ENCODE measurements at regions not wholly inside any gene's neighbourhood (a gene's known extent, or its start where the extent isn't known, plus 50 kb on each side); places are given as distances from the start of the nearest gene placed in this dataset.

DNA sequence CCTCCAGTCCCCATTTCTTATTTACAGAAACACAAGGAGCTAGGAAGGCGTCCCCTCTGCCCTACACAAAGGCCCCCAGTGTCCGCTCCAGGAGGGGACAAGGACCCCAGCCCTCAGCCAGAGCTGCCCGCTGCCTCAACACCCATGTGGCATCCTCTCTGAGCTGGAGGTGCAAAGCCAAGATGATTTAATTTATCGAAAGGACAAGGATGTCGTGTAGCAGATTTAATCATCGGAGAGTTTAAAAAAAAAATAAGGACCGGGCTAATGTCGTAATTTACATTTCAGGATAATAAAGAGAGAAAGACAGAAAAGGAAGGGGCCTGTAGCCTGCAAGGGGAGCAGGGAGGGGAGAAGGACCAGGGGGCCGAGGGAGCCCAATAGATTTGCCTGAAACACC lies 68.3 kb upstream of the CASZ1 start:
- H3K9me3 Mint-ChIP-seq = no peaks in the 10 kb centered on the region
- H3K4me1 Mint-ChIP-seq = peaks cover 57% of the 10 kb centered on the region
- no peaks in the 10 kb centered on the region for H3K36me3 Mint-ChIP-seq
- peak overlapping the region; percentile 37 for H3K4me3 Mint-ChIP-seq
- H3K27ac Mint-ChIP-seq = peak overlapping the region; percentile 47
- DNase-seq (ENCODE audit: low spot score in 2 of 2, unreplicated experiment in 2 of 2) = no peak
- peaks cover 22% of the 10 kb centered on the region for H3K27me3 Mint-ChIP-seq (ENCODE audit: low read depth)
- no peak for TF ChIP-seq CTCF (IDR thresholded peaks at IDR 0.05; ENCODE audit: unreplicated experiment)

DNA sequence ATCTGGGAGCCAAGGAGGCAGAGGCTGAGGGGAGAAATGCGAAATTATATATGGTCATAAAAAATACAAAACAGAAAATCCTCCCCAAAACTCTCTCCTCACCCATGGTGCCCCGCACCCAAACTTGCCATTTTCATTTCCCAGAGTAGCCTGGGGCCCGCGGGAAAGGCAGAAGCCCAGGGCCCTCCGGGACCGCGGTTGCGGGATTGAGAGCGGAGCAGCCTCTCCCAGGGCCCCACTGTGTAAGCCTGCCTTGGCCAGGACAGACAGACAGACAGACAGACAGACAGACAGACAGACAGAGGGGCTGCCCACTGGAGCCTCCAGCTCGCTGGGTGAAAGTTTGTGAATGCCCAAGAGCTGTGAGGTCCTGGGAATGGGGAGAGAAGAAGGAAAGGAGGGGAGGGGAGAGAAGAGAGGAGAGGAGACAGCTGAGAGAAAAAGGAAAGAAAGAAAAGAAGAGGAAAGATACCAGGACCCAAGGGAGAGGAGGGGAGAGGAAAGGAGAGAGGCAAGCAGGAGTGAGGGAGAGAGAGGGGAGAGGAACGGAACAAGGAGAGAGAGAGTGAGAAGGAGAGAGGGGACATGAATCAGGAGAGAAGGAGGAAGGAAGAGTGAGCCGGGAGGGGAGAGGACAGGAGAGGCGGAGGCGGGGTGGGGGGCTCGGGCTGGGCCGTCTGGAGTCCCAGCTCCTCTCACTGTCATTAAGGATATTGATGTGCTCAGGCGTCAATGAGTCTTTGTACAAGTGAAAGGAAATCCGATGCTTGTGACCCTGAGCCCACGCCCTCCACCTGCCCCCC lies 69.3 kb upstream of the CASZ1 start:
- Mint-ChIP-seq H3K4me3 (peak overlapping the region; percentile 60), H3K27me3 (ENCODE audit: low read depth) (peaks cover 15% of the 10 kb centered on the region), H3K4me1 (peaks cover 57% of the 10 kb centered on the region)

GRCh38 chr1:10866321-10867093 lies 70.1 kb upstream of the CASZ1 start:
- Mint-ChIP-seq H3K27ac (no peak overlapping the region), H3K4me3 (peak overlapping the region; percentile 76), H3K4me1 (peaks cover 54% of the 10 kb centered on the region), H3K36me3 (no peaks in the 10 kb centered on the region), H3K27me3 (ENCODE audit: low read depth) (peaks cover 12% of the 10 kb centered on the region), H3K9me3 (no peaks in the 10 kb centered on the region)
- TF ChIP-seq CTCF (IDR thresholded peaks at IDR 0.05; ENCODE audit: unreplicated experiment) = no peak
- peak in 1 of 2 experiments; percentile 58 for DNase-seq (ENCODE audit: low spot score in 2 of 2, unreplicated experiment in 2 of 2)

More for the DNA sequence above, 69.3 kb upstream of the CASZ1 start:
- Mint-ChIP-seq H3K36me3 (no peaks in the 10 kb centered on the region), H3K27ac (peak overlapping the region; percentile 71), H3K9me3 (no peaks in the 10 kb centered on the region)
- DNase-seq (ENCODE audit: low spot score in 2 of 2, unreplicated experiment in 2 of 2) = no peak
- no peak for TF ChIP-seq CTCF (IDR thresholded peaks at IDR 0.05; ENCODE audit: unreplicated experiment)

GRCh38 chr1:10867138-10867721 lies 70.8 kb upstream of the CASZ1 start:
- Mint-ChIP-seq H3K9me3 (no peaks in the 10 kb centered on the region), H3K4me3 (peak overlapping the region; percentile 62), H3K27ac (peak overlapping the region; percentile 50), H3K27me3 (ENCODE audit: low read depth) (peaks cover 12% of the 10 kb centered on the region), H3K4me1 (peaks cover 49% of the 10 kb centered on the region), H3K36me3 (no peaks in the 10 kb centered on the region)
- DNase-seq (ENCODE audit: low spot score in 2 of 2, unreplicated experiment in 2 of 2) = peak; percentile 74 to 87
- peak; percentile 85 for TF ChIP-seq CTCF (IDR thresholded peaks at IDR 0.05; ENCODE audit: unreplicated experiment)

- H3K27me3 Mint-ChIP-seq (ENCODE audit: low read depth) = peaks cover 12% of the 10 kb centered on the region
- H3K4me3 Mint-ChIP-seq = peak overlapping the region; percentile 62
- H3K4me1 Mint-ChIP-seq = peaks cover 43% of the 10 kb centered on the region
- peak overlapping the region; percentile 4 for H3K27ac Mint-ChIP-seq
- no peaks in the 10 kb centered on the region for H3K36me3 Mint-ChIP-seq
- no peak for TF ChIP-seq CTCF (IDR thresholded peaks at IDR 0.05; ENCODE audit: unreplicated experiment)
- no peaks in the 10 kb centered on the region for H3K9me3 Mint-ChIP-seq
- no peak for DNase-seq (ENCODE audit: low spot score in 2 of 2, unreplicated experiment in 2 of 2)
These were observed 71.6 kb upstream of the CASZ1 start for GRCh38 chr1:10867914-10868598.

Measured in mesothelial cell of epicardium (in vitro differentiated cells).